ENCODE measurements at regions not wholly inside any gene's neighbourhood (a gene's known extent, or its start where the extent isn't known, plus 50 kb on each side); places are given as distances from the start of the nearest gene placed in this dataset.
A peak's percentile ranks its signal among the peaks of the same experiment; 100 is the strongest.

GRCh38 chr5:68873198-68873597, 220.6 kb upstream of the SLC30A5 start:
- ChIA-PET POLR2A (ENCODE audit: partially characterized antibody) (no interaction called here), CTCF (ENCODE audit: partially characterized antibody) (interaction anchor here (1.1 kb wide), 1 partner anchor 13 kb away, joined by 5 read pairs; no protein-coding TSS in a partner anchor)
- H3K27me3 Mint-ChIP-seq = peaks cover 0 to 1% of the 10 kb centered on the region in 2 donors
- H3K27ac Mint-ChIP-seq = no peak overlapping the region
- H3K27me3 ChIP-seq (ENCODE audit: insufficient read depth, low read length) = no peaks in the 10 kb centered on the region
- peaks cover 17% of the 10 kb centered on the region for H3K4me1 ChIP-seq (ENCODE audit: insufficient read depth, low read length)
- H3K9me3 Mint-ChIP-seq = peaks cover 0 to 2% (median 0%) of the 10 kb centered on the region in 8 donors
- no peaks in the 10 kb centered on the region for H3K36me3 Mint-ChIP-seq
- intact Hi-C loops (cut with micrococcal nuclease) = no loop called here
- peaks cover 4 to 10% (median 6%) of the 10 kb centered on the region in 4 donors for H3K4me1 Mint-ChIP-seq
- no peak overlapping the region for H3K4me3 ChIP-seq (ENCODE audit: low read length in 2 of 2)
- no peak overlapping the region for H3K27ac ChIP-seq (ENCODE audit: low read depth, low read length)
- no peak for DNase-seq
- H3K36me3 ChIP-seq (ENCODE audit: insufficient read depth, low read length) = no peaks in the 10 kb centered on the region
- no peaks in the 10 kb centered on the region for H3K9me3 ChIP-seq (ENCODE audit: control insufficient read depth in 1 of 2, low read length in 2 of 2)
- H3K4me3 Mint-ChIP-seq = no peak overlapping the region

GRCh38 chr5:68875351-68875750, 218.5 kb upstream of the SLC30A5 start:
- H3K4me1 Mint-ChIP-seq = peaks cover 4 to 10% (median 6%) of the 10 kb centered on the region in 4 donors
- Histone ChIP-seq H3K4me3 (ENCODE audit: low read length in 2 of 2) (no peak overlapping the region), H3K4me1 (ENCODE audit: insufficient read depth, low read length) (peaks cover 17% of the 10 kb centered on the region), H3K27ac (ENCODE audit: low read depth, low read length) (no peak overlapping the region), H3K36me3 (ENCODE audit: insufficient read depth, low read length) (no peaks in the 10 kb centered on the region), H3K9me3 (ENCODE audit: control insufficient read depth in 1 of 2, low read length in 2 of 2) (no peaks in the 10 kb centered on the region), H3K27me3 (ENCODE audit: insufficient read depth, low read length) (no peaks in the 10 kb centered on the region)
- DNase-seq = peak; percentile 40 to 50 (median 45)
- no peaks in the 10 kb centered on the region for H3K36me3 Mint-ChIP-seq
- H3K27me3 Mint-ChIP-seq = peaks cover 0 to 1% of the 10 kb centered on the region in 2 donors
- ChIA-PET POLR2A (ENCODE audit: partially characterized antibody) (interaction anchor here (0.9 kb wide), 1 partner anchor 10 kb away, joined by 4 read pairs; no protein-coding TSS in a partner anchor), CTCF (ENCODE audit: partially characterized antibody) (interaction anchor here (1.1 to 1.4 kb wide), 2 partner anchors 9 to 11 kb away, joined by 5 to 6 read pairs; no protein-coding TSS in a partner anchor)
- no peaks in the 10 kb centered on the region for H3K9me3 Mint-ChIP-seq
- intact Hi-C loops (cut with micrococcal nuclease) = no loop called here
- H3K27ac Mint-ChIP-seq = peak overlapping the region in 1 of 7 donors; percentile 1
- H3K4me3 Mint-ChIP-seq = peak overlapping the region in 2 of 8 donors; percentile 33 to 41

- POLR2A ChIA-PET (ENCODE audit: partially characterized antibody) = interaction anchor here (1.3 kb wide), 1 partner anchor 11 kb away, joined by 7 read pairs; no protein-coding TSS in a partner anchor
- Mint-ChIP-seq H3K27me3 (no peaks in the 10 kb centered on the region), H3K27ac (peak overlapping the region in 2 of 7 donors; percentile 23 to 50), H3K36me3 (no peaks in the 10 kb centered on the region), H3K4me1 (peaks cover 25 to 32% (median 27%) of the 10 kb centered on the region in 4 donors), H3K9me3 (peaks cover 0 to 2% (median 0%) of the 10 kb centered on the region in 8 donors), H3K4me3 (peak overlapping the region in 3 of 8 donors; percentile 6 to 55 (median 22))
- CTCF ChIA-PET (ENCODE audit: partially characterized antibody) = no interaction called here
- Histone ChIP-seq H3K27ac (ENCODE audit: low read depth, low read length) (no peak overlapping the region), H3K4me3 (ENCODE audit: low read length in 2 of 2) (no peak overlapping the region), H3K4me1 (ENCODE audit: insufficient read depth, low read length) (peaks cover 17% of the 10 kb centered on the region), H3K36me3 (ENCODE audit: insufficient read depth, low read length) (no peaks in the 10 kb centered on the region), H3K27me3 (ENCODE audit: insufficient read depth, low read length) (no peaks in the 10 kb centered on the region), H3K9me3 (ENCODE audit: control insufficient read depth in 1 of 2, low read length in 2 of 2) (no peaks in the 10 kb centered on the region)
- intact Hi-C loops (cut with micrococcal nuclease) = loop anchor here (10.0 kb wide), 1 partner anchor 599 kb away; no protein-coding TSS in a partner anchor
- no peak for DNase-seq
Observed at GRCh38 chr5:68883436-68883835, 210.4 kb upstream of the SLC30A5 start.

GRCh38 chr5:68884144-68884754, 209.6 kb upstream of the SLC30A5 start:
- no peaks in the 10 kb centered on the region for H3K27me3 Mint-ChIP-seq
- H3K36me3 ChIP-seq (ENCODE audit: insufficient read depth, low read length) = no peaks in the 10 kb centered on the region
- H3K27me3 ChIP-seq (ENCODE audit: insufficient read depth, low read length) = no peaks in the 10 kb centered on the region
- no peak overlapping the region for H3K4me3 ChIP-seq (ENCODE audit: low read length in 2 of 2)
- POLR2A ChIA-PET (ENCODE audit: partially characterized antibody) = interaction anchor here (1.3 to 1.6 kb wide), 3 partner anchors 9 to 11 kb away, joined by 4 to 7 read pairs (median 4); no protein-coding TSS in a partner anchor
- H3K27ac Mint-ChIP-seq = peak overlapping the region in 3 of 7 donors; percentile 50 to 61 (median 57)
- no peak overlapping the region for H3K27ac ChIP-seq (ENCODE audit: low read depth, low read length)
- H3K4me3 Mint-ChIP-seq = peak overlapping the region in 5 of 8 donors; percentile 14 to 41 (median 23)
- CTCF ChIA-PET (ENCODE audit: partially characterized antibody) = interaction anchor here (0.8 to 1.1 kb wide), 3 partner anchors 9 to 597 kb away, joined by 3 to 6 read pairs (median 3); no protein-coding TSS in a partner anchor
- intact Hi-C loops (cut with micrococcal nuclease) = loop anchor here (10.0 kb wide), 1 partner anchor 599 kb away; no protein-coding TSS in a partner anchor
- peaks cover 17% of the 10 kb centered on the region for H3K4me1 ChIP-seq (ENCODE audit: insufficient read depth, low read length)
- no peaks in the 10 kb centered on the region for H3K9me3 ChIP-seq (ENCODE audit: control insufficient read depth in 1 of 2, low read length in 2 of 2)
- no peaks in the 10 kb centered on the region for H3K36me3 Mint-ChIP-seq
- H3K9me3 Mint-ChIP-seq = peaks cover 0 to 2% (median 0%) of the 10 kb centered on the region in 8 donors
- peaks cover 25 to 32% (median 27%) of the 10 kb centered on the region in 4 donors for H3K4me1 Mint-ChIP-seq
- DNase-seq = peak; percentile 24 to 43 (median 32)

- no peak overlapping the region for H3K27ac ChIP-seq (ENCODE audit: low read depth, low read length)
- ChIA-PET CTCF (ENCODE audit: partially characterized antibody) (interaction anchor here (0.8 to 1.1 kb wide), 3 partner anchors 9 to 598 kb away, joined by 3 to 6 read pairs (median 3); no protein-coding TSS in a partner anchor), POLR2A (ENCODE audit: partially characterized antibody) (interaction anchor here (1.4 to 1.6 kb wide), 2 partner anchors 8 to 10 kb away, joined by 4 read pairs; no protein-coding TSS in a partner anchor)
- H3K27me3 ChIP-seq (ENCODE audit: insufficient read depth, low read length) = no peaks in the 10 kb centered on the region
- peaks cover 25 to 32% (median 27%) of the 10 kb centered on the region in 4 donors for H3K4me1 Mint-ChIP-seq
- no peaks in the 10 kb centered on the region for H3K36me3 ChIP-seq (ENCODE audit: insufficient read depth, low read length)
- peak in 1 of 5 donors; percentile 4 for DNase-seq
- intact Hi-C loops (cut with micrococcal nuclease) = loop anchor here (10.0 kb wide), 1 partner anchor 600 kb away; no protein-coding TSS in a partner anchor
- peaks cover 17% of the 10 kb centered on the region for H3K4me1 ChIP-seq (ENCODE audit: insufficient read depth, low read length)
- H3K27ac Mint-ChIP-seq = no peak overlapping the region
- peaks cover 0 to 2% (median 0%) of the 10 kb centered on the region in 8 donors for H3K9me3 Mint-ChIP-seq
- H3K4me3 Mint-ChIP-seq = no peak overlapping the region
- H3K4me3 ChIP-seq (ENCODE audit: low read length in 2 of 2) = no peak overlapping the region
- no peaks in the 10 kb centered on the region for H3K9me3 ChIP-seq (ENCODE audit: control insufficient read depth in 1 of 2, low read length in 2 of 2)
- no peaks in the 10 kb centered on the region for H3K36me3 Mint-ChIP-seq
- no peaks in the 10 kb centered on the region for H3K27me3 Mint-ChIP-seq
Observed at GRCh38 chr5:68884883-68885282, 208.9 kb upstream of the SLC30A5 start.

- H3K4me3 Mint-ChIP-seq = peak overlapping the region; percentile 6 to 71 (median 56)
- H3K36me3 Mint-ChIP-seq = no peaks in the 10 kb centered on the region
- Histone ChIP-seq H3K27me3 (ENCODE audit: insufficient read depth, low read length) (no peaks in the 10 kb centered on the region), H3K9me3 (ENCODE audit: control insufficient read depth in 1 of 2, low read length in 2 of 2) (no peaks in the 10 kb centered on the region), H3K36me3 (ENCODE audit: insufficient read depth, low read length) (no peaks in the 10 kb centered on the region), H3K27ac (ENCODE audit: low read depth, low read length) (no peak overlapping the region), H3K4me1 (ENCODE audit: insufficient read depth, low read length) (peaks cover 17% of the 10 kb centered on the region), H3K4me3 (ENCODE audit: low read length in 2 of 2) (no peak overlapping the region)
- peak in 1 of 5 donors; percentile 13 for DNase-seq
- no peaks in the 10 kb centered on the region for H3K27me3 Mint-ChIP-seq
- intact Hi-C loops (cut with micrococcal nuclease) = loop anchor here (10.0 kb wide), 1 partner anchor 602 kb away; no protein-coding TSS in a partner anchor
- ChIA-PET CTCF (ENCODE audit: partially characterized antibody) (interaction anchor here (1.2 to 1.9 kb wide), 4 partner anchors 11 to 75 kb away, joined by 3 to 6 read pairs (median 5); no protein-coding TSS in a partner anchor), POLR2A (ENCODE audit: partially characterized antibody) (no interaction called here)
- peaks cover 0 to 2% (median 0%) of the 10 kb centered on the region in 8 donors for H3K9me3 Mint-ChIP-seq
- peaks cover 28 to 38% (median 30%) of the 10 kb centered on the region in 4 donors for H3K4me1 Mint-ChIP-seq
- peak overlapping the region in 2 of 7 donors; percentile 21 to 69 for H3K27ac Mint-ChIP-seq
Observed at GRCh38 chr5:68886814-68887213, 207.0 kb upstream of the SLC30A5 start.

GRCh38 chr5:68891718-68892117, 202.1 kb upstream of the SLC30A5 start:
- H3K36me3 ChIP-seq (ENCODE audit: insufficient read depth, low read length) = no peaks in the 10 kb centered on the region
- no peak overlapping the region for H3K4me3 ChIP-seq (ENCODE audit: low read length in 2 of 2)
- Mint-ChIP-seq H3K36me3 (no peaks in the 10 kb centered on the region), H3K9me3 (no peaks in the 10 kb centered on the region), H3K4me3 (no peak overlapping the region), H3K27me3 (no peaks in the 10 kb centered on the region), H3K4me1 (peaks cover 15 to 33% (median 17%) of the 10 kb centered on the region in 4 donors), H3K27ac (no peak overlapping the region)
- H3K4me1 ChIP-seq (ENCODE audit: insufficient read depth, low read length) = peaks cover 8% of the 10 kb centered on the region
- no peak for DNase-seq
- POLR2A ChIA-PET (ENCODE audit: partially characterized antibody) = no interaction called here
- no peak overlapping the region for H3K27ac ChIP-seq (ENCODE audit: low read depth, low read length)
- CTCF ChIA-PET (ENCODE audit: partially characterized antibody) = no interaction called here
- no peaks in the 10 kb centered on the region for H3K27me3 ChIP-seq (ENCODE audit: insufficient read depth, low read length)
- no peaks in the 10 kb centered on the region for H3K9me3 ChIP-seq (ENCODE audit: control insufficient read depth in 1 of 2, low read length in 2 of 2)
- intact Hi-C loops (cut with micrococcal nuclease) = no loop called here

Data from CD4-positive, alpha-beta memory T cell (primary cell).